SIG-M5 treated with dmso at 0.1 percent for 504 hours (cell line): ENCODE measurements at regions not wholly inside any gene's neighbourhood (a gene's known extent, or its start where the extent isn't known, plus 50 kb on each side); places are given as distances from the start of the nearest gene placed in this dataset.

Experiments used
- DNase-seq: peaks from one replicate; lab custom pipeline; 2025; ENCODE audit not compliant: unreplicated experiment; lab: John Stamatoyannopoulos, UW

DNA sequence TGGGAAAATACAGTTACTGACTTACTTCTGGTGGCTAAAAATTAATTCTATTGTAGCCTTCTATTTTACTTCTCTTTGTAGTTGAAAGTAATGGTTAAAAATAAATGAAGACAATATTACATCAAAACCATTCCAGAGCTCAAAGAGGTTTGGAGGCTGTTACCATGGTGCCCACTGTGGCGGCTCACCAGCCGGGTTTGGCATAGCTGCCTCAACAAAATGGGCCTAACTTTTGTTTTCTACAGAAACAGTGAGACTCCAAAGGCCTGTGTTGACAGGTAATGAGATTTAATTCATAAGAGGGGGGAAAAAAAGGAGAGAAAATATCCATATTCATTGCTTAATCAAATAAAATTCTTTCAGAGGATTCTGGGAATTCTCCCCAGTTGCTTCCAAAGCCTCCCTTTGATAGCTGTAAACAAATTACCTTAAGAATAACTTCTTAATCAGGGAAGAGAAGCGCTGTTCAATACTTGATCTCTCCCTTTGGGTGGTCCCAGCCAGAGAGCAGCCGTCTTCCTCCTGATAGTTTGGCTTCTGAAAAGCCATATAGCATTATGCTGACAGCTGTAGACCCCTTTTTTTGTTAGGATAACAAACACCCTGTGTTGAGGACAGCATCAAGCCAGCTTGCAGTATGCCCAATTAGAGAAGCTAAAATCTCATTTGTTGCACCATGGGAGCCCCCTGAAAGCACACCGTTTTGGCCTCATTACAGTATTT, 266.8 kb downstream of the NEDD1 start:
- DNase-seq: no peak

DNA sequence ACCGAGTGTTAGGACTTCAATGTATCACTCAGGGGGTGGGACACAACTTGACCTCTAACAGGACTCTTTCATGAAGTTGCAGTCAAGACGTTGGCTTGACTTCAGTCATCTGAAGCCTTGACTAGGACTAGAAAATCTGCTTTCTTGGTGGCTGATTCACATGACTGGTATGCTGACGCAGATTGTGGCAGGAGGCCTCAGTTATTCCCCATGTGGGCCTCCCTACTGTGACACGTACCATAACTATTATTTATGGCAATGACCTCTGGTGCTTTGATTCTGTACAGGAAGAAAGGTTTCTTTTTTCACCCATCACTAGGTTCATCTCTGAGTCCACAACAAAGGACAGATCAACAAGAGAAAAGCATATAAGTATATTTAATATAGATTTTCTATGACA, 270.4 kb downstream of the NEDD1 start:
- DNase-seq: no peak

DNA sequence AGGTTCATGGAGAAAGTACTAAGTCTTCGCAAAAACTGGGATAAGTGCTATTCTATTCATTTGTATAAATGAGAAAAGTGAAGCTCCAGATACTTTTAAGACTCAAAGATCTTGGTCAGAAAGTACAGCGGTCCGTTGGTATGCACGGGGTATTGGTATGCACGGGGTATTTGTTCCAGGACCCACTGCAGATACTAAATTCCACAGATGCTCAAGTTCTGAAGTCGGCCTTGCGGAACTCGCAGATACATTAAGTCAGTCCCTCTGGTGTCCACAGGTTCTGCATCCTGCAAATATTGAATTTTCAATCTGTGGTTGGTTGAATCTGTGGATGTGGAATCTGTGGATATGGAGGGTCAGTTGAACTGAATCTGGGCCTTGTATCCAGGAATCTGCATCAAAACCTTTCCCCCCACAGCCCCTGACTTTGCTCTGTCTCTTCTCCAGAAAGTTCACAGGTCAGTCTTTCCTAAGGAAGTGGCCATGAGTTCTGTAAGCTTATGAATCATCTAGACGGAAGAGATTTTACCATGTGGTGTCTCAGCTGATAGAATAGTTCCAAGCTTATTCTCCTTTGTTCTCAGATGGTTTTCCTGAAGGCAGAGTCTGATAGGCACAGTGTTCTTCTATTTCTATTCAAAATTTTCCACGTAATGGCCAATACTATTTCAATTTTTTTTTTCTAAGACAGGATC, 274.7 kb downstream of the NEDD1 start:
- no peak for DNase-seq

DNA sequence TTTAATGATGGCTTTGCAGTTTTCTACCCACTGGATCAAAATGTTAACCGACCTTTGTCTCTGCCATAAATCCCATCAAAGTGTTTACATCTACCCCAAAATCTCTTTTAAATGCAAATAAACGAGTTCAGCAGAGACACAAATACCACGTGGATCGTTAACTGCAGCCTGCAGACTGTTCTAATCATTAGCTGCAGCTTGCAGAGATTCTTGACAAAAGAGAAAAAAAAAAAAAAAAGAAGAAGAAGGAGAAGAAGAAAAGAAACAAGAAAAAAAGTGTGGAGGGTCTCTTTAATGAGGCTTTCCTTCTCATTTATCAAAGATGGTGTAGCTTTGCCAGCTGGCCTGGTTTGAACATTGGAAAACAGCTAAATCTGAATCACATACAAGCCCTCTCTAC, 275.7 kb downstream of the NEDD1 start:
- DNase-seq: no peak

DNA sequence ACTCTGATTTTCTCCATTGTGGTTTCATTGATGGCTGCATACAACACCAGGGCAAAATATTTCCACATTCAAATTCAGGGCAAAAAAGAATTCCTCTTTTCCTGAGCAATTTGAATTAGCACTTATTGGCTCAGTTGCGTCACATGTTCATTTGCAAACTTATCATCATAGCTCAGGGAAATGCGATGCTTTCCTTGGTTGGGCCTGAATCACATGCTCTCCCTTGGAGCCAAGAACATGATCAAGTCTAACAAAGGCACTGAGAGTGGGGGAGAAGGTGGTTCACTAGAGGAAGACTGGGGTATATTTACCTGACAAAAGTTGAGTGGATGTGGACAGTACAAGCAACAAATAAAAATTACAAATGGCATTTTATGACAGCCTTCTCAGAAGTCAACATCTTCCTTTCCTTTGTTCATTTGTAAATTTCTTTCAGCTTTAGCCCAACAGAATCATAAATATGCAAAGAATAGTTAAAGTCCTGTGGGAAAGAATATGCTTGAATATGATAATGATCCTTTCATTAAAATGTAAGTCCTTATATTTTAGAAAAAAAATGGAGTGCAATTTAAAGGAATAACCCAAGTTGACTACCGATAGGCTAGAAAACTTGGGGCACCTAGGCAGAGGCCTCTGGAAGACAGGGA, 277.2 kb downstream of the NEDD1 start:
- no peak for DNase-seq

DNA sequence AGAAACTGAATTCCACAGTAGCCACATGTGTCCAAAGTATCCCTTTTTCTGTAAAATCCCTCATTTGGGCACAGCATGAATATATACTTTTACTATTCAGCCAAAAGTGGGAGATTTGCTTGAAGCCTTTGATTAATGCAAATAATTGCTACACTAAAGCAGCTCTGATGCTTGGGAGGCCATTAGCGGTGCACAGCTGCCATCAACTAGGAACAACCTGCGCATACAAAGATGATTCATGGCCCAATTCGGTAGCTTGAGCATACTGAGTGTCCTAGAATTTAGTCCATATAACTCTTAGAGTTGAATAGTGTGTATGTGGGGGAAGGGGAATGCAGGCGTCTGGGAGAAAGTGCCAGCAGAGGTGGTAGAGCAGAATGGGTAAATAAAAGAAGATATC, 277.0 kb upstream of the RMST start:
- no peak for DNase-seq

DNA sequence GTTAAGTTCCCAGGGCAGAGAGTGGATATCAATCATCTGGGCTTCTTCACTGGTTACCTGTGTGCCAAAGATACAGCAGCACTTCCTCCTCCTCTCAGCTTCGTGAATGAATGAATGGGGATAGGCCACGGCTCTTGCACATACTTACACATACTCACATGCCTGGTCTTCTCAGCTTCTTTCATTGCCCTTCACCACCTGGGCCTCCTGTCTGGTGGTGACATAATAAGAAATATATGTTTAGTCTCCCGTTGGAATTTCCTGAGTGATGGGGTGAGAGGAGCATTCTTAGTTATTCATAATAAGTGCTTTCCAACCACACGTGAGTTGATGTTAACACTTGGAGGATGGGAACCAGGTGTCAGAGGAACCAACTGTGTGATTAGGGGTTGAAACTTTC, 268.1 kb upstream of the RMST start:
- DNase-seq: no peak

DNA sequence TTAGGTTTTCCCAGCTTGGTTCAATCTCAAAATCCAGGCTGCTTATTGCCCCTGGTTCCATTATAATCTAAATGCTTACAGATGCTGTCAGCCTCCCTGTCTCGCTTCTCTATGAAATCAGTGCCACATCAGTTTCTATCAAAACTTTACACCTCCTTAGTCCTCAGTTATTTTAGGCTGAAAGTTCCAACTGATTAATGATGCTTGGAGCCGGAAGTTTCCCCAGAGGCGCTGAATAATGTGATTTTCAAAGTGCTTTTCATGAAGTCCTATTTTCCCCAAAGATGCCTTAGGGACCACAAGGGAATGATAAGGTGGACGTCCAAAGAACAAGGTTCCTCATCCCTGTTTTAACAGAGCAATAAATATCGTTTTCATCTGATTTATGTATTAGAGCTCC, 262.4 kb upstream of the RMST start:
- DNase-seq: no peak

DNA sequence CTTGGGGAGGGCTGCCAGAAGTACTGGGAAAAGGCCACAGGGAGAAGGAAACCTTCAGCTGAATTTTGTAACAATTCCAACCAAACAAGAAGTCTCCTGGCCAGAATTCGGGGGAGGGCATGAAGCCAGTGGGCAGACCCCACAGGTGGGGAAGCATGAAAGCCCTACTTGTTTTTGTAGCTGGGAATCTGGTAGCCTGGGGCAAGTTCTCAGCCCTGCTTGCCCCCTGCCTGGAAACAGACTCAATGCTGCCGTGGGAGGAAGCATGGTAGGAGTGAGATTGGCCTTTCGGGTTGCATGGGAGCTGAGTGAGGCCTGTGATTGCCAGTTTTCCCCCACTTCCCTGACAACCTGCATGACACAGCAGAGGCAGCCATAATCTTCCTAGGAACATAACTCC, 259.2 kb upstream of the RMST start:
- DNase-seq: no peak

DNA sequence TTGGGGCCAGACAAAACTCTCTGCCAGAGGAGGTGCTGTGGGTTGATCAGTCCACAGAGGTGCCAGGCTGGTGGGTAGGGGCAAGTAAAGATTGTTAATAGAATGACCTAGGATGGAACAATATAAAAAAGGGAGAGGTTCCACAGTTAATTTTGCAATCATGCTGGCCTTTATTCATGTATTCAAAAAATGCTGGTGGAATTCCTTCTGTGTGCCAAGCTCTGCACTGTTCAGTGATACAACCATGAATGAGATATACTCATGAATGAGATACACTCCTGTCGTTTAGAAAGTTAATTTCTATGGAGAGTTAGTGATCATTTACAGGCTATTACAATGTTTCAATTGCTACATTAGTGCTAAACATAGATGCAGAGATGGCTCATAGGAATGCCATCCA, 252.6 kb upstream of the RMST start:
- DNase-seq: no peak

DNA sequence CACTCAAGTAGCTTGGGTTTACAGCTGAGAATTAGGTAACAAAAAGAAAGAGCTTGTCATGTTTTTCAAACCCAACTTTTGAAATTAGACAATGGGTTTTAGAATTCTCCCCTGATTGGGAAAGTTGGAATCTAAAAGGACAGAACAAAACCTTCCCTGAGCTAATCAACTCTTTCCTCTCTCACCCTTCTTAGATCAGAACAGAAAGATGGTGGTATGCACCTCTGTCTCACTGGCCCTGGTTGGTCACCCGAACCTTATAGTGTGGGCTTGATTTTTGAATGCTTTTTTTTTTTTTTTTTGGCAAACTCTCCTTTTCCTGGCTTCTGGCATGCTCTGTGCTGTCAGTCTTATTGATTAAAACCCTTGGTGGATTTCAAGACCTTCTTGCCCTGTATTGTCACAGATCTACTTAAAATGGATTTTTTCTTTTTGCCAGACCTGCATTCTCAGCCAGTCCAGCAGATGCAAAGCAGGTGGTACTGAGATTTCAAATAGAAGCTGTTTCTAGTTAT, 251.1 kb upstream of the RMST start:
- DNase-seq: no peak

DNA sequence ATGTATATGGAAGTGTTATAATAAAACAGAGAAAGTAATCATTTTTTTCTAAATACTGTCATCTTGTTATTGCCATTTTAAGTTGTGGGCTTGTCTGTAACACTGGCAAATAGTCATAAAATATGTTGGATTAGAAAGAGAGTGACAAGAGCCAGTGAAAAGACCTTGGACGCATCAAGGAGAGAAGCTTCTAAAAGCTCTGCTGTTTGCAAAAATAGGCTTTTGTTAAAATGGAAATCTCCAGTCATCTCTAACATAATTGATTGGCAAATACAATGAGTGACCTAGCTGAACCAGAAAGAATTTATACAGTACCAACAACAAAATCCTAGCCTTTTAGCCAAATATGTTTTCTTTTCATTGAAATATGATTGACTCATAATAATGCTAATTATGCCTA, 245.8 kb upstream of the RMST start:
- no peak for DNase-seq

DNA sequence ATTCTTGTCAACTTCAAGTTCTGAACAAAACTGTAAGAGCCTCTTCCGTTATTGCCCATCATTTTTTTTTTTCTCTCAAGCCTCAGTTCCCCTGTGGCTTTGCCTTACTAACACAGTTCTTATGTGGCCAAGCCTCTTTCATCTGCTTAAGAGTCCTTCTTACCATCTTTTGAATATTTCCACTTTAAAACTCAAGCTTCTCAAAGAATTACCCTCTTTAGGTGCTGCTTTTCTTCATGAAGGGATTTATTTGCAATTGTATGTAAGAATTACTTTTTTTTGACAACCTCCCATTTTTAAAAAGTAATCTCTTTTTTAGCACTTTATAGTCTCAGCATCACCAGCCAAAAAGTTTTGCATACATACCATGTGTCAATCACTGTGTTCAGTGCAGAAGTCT, 240.2 kb upstream of the RMST start:
- DNase-seq: no peak

DNA sequence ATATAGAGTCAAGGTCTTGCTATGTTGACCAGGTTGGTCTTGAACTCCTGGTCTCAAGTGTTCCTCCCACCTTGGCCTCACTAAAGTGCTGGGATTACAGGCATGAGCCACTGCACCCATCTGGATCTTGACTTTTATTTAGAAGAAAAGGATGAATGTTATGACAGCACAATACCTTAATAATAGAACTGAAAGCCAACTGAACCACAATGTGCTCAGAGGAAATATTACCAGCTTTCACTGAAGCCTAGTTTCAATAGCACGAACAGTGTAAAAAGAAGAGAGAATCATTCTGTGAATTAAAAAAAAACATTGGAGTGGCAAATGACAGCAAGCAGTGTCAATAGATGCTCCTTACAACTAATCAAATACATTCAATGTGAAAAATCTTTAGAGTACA, 239.2 kb upstream of the RMST start:
- no peak for DNase-seq

DNA sequence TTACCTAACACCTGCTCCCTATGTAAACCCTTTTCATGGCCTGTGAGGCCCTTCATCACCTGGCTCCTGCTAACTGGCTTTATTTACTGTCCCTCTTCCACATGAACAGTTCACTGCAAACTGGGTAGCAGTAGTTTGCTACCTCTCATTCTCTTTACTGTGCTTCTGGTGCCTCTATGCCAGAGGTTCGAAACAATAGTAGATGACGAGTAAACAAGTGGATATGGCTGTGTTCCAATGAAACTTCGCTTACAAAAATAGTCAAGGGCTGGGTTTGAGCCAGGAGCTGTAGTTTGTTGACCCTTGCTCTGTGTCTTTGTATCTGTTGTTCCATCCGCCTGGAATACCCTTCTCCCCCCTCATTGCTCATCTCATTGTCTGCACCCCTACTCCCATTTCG, 233.6 kb upstream of the RMST start:
- no peak for DNase-seq

DNA sequence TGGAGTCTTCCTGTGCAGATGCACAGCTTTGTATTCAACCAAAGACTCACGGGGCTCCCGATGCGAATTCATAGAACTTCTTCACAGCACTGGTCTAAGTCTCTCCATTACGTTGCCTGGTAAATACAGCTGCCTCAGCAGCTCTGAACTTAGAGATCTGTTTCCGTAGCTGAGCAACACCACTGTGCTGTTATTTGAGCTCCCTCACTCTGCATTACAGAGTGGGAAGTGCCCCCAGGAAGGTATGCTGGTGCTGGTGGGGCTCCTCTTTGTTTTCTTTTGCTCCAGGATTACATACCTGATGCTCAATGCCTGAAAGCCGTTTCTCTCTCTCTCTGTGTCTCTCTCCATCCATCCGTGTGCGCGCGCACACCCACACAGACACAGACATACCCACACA, 227.5 kb upstream of the RMST start:
- no peak for DNase-seq

DNA sequence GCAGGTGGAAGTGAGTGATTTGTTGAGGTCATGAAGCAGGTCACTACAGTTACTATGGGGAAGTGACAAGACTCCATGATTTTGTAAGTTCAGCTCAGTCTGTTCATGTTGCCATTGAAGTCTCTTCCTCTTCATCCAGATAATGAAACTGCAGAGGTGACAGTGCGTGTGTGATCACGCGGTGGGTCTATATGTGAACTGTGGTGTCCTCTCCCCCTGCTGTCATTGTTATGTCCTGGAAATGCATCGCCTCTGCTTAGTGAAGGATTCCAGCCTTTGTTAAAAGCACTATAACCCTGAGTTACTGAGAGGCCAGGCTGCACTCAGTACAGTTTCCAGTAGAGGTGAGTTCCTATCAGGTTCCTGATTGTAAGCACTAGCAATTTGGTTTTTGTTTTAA, 216.2 kb upstream of the RMST start:
- no peak for DNase-seq

DNA sequence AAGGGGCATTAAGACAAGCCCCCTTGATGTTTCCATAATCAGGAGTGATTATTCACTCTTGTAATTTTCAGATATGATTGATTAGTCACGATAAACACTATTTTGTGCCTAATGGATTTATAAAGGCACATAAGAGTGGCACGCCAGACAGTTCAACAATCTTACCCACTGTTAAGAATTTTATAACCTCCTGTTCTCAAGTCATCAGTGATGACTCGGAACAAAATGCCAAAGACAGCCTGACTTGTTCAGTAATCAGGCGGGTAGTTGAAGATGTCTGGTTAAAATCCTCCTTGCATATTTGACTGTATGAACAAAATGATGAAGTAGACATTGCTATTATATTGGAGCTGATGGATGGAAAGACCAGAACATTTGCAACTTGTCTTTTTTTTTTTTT, 212.1 kb upstream of the RMST start:
- no peak for DNase-seq

DNA sequence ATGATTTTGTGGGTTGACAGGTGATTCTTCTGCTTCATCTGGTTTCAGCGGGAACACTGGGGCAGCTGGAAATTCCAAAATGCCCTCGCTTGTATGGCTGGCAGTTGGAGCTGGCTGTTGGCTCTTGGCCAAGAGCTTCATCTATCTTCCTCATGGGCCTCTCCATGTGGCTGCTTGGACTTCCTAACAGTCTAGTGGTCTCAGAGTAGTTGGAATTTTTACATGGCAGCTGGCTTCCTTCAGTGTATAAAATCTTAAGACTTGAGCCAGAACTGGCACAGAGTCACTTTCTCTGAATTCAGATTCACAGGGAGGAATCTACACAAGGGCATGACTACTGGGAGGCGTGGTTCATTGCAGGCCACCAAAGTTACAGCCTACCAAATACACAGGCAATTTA, 204.9 kb upstream of the RMST start:
- DNase-seq: no peak

DNA sequence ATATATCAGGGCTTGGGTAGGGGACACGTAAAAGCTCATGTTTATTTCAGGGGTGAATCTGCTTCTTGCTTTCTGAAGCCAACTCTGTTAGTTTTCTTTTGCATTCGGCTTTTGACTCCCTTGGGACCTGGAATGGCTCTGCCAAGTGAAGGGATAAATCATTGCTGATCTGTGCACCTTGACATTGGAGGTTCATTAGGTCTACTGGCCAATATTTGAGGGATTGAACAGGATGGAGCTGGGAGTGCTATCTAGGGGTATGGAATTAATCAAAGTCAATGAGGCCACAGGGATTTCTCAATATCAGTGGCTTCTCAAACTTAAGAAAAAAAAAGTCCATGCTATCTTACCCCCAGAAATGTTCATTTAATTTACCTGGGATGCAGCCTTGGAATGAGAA, 203.5 kb upstream of the RMST start:
- DNase-seq: no peak

DNA sequence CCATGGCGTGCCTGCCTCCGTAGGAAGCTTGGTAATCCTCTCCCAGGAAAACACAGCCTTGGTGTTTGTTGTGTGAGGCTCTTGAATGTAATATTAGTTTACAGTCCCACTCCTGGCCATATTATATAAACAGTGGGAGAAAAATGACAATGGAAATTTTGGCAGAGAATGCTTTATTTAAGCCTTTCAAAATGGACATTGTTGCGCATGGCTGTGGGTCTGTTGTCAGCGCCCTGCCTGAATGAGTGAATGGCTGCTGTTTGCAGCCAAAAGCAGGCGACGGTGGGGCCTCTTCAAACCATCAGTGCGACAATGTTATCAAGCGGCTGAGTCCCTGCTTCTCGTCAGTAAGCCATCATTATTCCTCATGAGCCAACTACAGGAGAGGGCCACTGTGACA, 201.8 kb upstream of the RMST start:
- no peak for DNase-seq

DNA sequence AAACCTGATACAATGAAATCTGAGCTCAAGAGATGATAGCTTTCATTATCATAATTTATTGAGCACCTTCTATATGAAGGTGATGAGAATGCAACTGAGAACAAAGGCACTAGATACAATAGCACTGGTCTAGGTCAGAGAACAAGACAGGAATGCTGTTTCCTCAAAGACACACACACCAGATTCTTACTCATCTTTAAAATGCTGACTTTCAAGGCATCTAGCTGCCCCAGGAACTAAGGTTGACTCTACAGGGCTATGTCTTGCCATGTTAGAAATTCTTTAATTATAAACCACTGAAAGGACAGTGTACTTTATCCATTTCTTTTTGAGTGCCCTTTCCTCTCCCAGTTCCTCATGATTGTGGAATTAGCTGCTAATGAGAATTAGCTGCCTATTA, 195.4 kb upstream of the RMST start:
- DNase-seq: no peak
